K562 (cell line): ENCODE measurements at regions not wholly inside any gene's neighbourhood (a gene's known extent, or its start where the extent isn't known, plus 50 kb on each side); places are given as distances from the start of the nearest gene placed in this dataset.

Experiments
- ATAC-seq: fragments of 200-7000 bp; cut with Tn5 transposase; 3 replicates; pipeline ENCODE4 v1.9.1; 2020; ENCODE audit warnings: moderate library complexity
- BruUV-seq: library from RNA; stranded (reverse); fragments of 400-500 nt; replicated peaks from 2 replicates; lab custom pipeline; 2021; lab: Mats Ljungman, UMichigan
- CTCF ChIA-PET: fragments of 300-600 bp; formaldehyde crosslinking; extraction: SDS; loops from one replicate; lab custom pipeline; 2021; ENCODE audit warnings: low intra/inter-chr PET ratio; lab: Yijun Ruan, JAX
- POLR2A ChIA-PET: fragments of 300-600, 350-650 bp; sonication (Branson Sonifier 250); formaldehyde crosslinking; extraction: SDS; loops from one replicate; lab custom pipeline; 2021; ENCODE audit warnings: antibody characterized with exemption, inconsistent platforms; lab: Yijun Ruan, JAX
- DNase-seq, 4 experiments: peaks; one replicate each; pipeline versions ENCODE4 v3.0.0 to v3.0.0-alpha.2; 2011 to 2018; ENCODE audit warnings: low spot score in 3 of 4, mixed read lengths in 3 of 4; ENCODE audit errors: extremely low read depth in 1 of 4
- FAIRE-seq: peaks from 2 replicates; lab custom pipeline; 2011; peaks lifted over from hg19 to GRCh38; lab: Jason Lieb, UNC
- H2AFZ ChIP-seq: 2 replicates; pipeline ENCODE4 v1.6.0; 2011; ENCODE audit warnings: low read depth, low read length, control low read depth, inconsistent platforms
- H3K27ac ChIP-seq: fragments of 200-600 bp; 3 replicates; pipeline ENCODE4 v1.8.0; 2011; ENCODE audit warnings: low read depth, mild to moderate bottlenecking, control low read depth, inconsistent platforms, low read length, moderate library complexity, mixed read lengths; ENCODE audit errors: extremely low read depth
- H3K27me3 ChIP-seq, 2 experiments: fragments of 300-600 bp in 1 of 2; 2 replicates in 1 of 2; 3 replicates in 1 of 2; pipeline versions ENCODE4 v1.6.0 to v1.8.0; 2011; ENCODE audit warnings: inconsistent platforms in 2 of 2, low read length in 2 of 2, mild to moderate bottlenecking in 1 of 2, mixed read lengths in 1 of 2, moderate library complexity in 1 of 2; ENCODE audit not compliant: control insufficient read depth in 2 of 2, insufficient read depth in 2 of 2
- H3K36me3 ChIP-seq: fragments of 300-600 bp; 3 replicates; pipeline ENCODE4 v1.8.0; 2011; ENCODE audit warnings: mild to moderate bottlenecking, low read length, inconsistent platforms; ENCODE audit not compliant: control insufficient read depth, insufficient read depth
- H3K4me1 ChIP-seq, 2 experiments: fragments of 200-600 bp in 1 of 2; replicated peaks in 1 of 2; 2 replicates in 1 of 2; 3 replicates in 1 of 2; pipeline versions ENCODE4 v1.5.1 to v1.8.0; 2011; ENCODE audit warnings: inconsistent platforms in 2 of 2, low read length in 2 of 2, mild to moderate bottlenecking in 1 of 2, mixed read lengths in 1 of 2, moderate library complexity in 1 of 2; ENCODE audit not compliant: control insufficient read depth in 2 of 2, insufficient read depth in 2 of 2
- H3K4me2 ChIP-seq: 2 replicates; pipeline ENCODE4 v1.6.1; 2011; ENCODE audit warnings: low read length, control low read depth, inconsistent platforms, mixed read lengths; ENCODE audit not compliant: insufficient read depth
- H3K4me3 ChIP-seq: fragments of 200-600 bp; sonication (generic), shearing (Covaris generic); 2 replicates; pipeline ENCODE4 v1.5.1; 2016; ENCODE audit warnings: control low read depth, inconsistent platforms
- H3K79me2 ChIP-seq: fragments of 200-600 bp; 3 replicates; pipeline ENCODE4 v1.8.0; 2011; ENCODE audit warnings: low read length, inconsistent platforms; ENCODE audit not compliant: control insufficient read depth, insufficient read depth
- H3K9ac ChIP-seq, 2 experiments: 2 replicates each; pipeline versions ENCODE4 v1.6.0 to v1.6.1; 2011; ENCODE audit warnings: low read depth in 2 of 2, low read length in 2 of 2, control low read depth in 1 of 2, inconsistent platforms in 1 of 2, mild to moderate bottlenecking in 1 of 2, mixed read lengths in 1 of 2; ENCODE audit not compliant: insufficient read depth in 1 of 2
- H3K9me1 ChIP-seq: one replicate; pipeline ENCODE4 v1.6.0; 2011; ENCODE audit warnings: inconsistent platforms, mild to moderate bottlenecking, low read length, moderate library complexity; ENCODE audit not compliant: control insufficient read depth, insufficient read depth
- H3K9me3 ChIP-seq: replicated peaks from 2 replicates; pipeline ENCODE4 v1.5.1; 2011; ENCODE audit warnings: low read depth, low read length, inconsistent platforms; ENCODE audit not compliant: control insufficient read depth, insufficient read depth
- H4K20me1 ChIP-seq: replicated peaks from 2 replicates; pipeline ENCODE4 v1.6.1; 2011; ENCODE audit warnings: low read length, inconsistent platforms, mixed read lengths; ENCODE audit not compliant: control insufficient read depth, insufficient read depth
- CBX1 ChIP-seq: sonication (generic); IDR thresholded peaks from 2 replicates; pipeline ENCODE4 v1.6.1; 2016; ENCODE audit warnings: antibody characterized with exemption, low read depth, mild to moderate bottlenecking
- CREBBP ChIP-seq: IDR thresholded peaks from one replicate; pipeline ENCODE4 v1.6.1; 2012; ENCODE audit warnings: low read depth, mild to moderate bottlenecking, control low read depth, inconsistent platforms, low read length
- E2F4 ChIP-seq: sonication (generic); formaldehyde crosslinking; IDR thresholded peaks from 2 replicates; pipeline ENCODE4 v1.8.0; 2022; ENCODE audit warnings: mild to moderate bottlenecking, low read depth, missing genetic modification reagents
- NCOA1 ChIP-seq: fragments of 450-650 bp; IDR thresholded peaks from 2 replicates; pipeline ENCODE4 v1.6.1; 2016; ENCODE audit warnings: low read depth
- NR2C1 ChIP-seq, 2 experiments: fragments of 450-650 bp; IDR thresholded peaks; 2 replicates each; pipeline ENCODE4 v1.6.1; 2017; ENCODE audit warnings: mild to moderate bottlenecking in 2 of 2, antibody characterized with exemption in 1 of 2, inconsistent platforms in 1 of 2, missing compliant biosample characterization in 1 of 2, missing genetic modification characterization in 1 of 2
- POLR2H ChIP-seq: IDR thresholded peaks from 2 replicates; pipeline ENCODE4 v1.6.1; 2016; ENCODE audit warnings: missing genetic modification characterization, low read depth, mild to moderate bottlenecking, control low read depth, missing compliant biosample characterization, moderate library complexity
- SMAD2 ChIP-seq: fragments of 150-350 bp; IDR thresholded peaks from 2 replicates; pipeline ENCODE4 v1.6.1; 2014; ENCODE audit warnings: low read depth, mild to moderate bottlenecking, low read length
- TARDBP ChIP-seq: fragments of 450-650 bp; IDR thresholded peaks from 2 replicates; pipeline ENCODE4 v1.6.1; 2016
- TGIF2 ChIP-seq: sonication (generic); formaldehyde crosslinking; IDR thresholded peaks from 2 replicates; pipeline ENCODE4 v1.8.1; 2022; ENCODE audit warnings: mild to moderate bottlenecking, missing genetic modification reagents, moderate library complexity
- THRA ChIP-seq: fragments of 450-650 bp; IDR thresholded peaks from 2 replicates; pipeline ENCODE4 v1.6.1; 2017; ENCODE audit warnings: mild to moderate bottlenecking, moderate library complexity
- TRIM28 ChIP-seq: fragments of 450-650 bp; IDR thresholded peaks from 2 replicates; pipeline ENCODE4 v1.6.1; 2017
- ZBTB12 ChIP-seq: fragments of 250-450 bp; sonication (Bioruptor Pico); IDR thresholded peaks from 2 replicates; pipeline ENCODE4 v1.4.0; 2020
- ZBTB43 ChIP-seq: sonication (generic); formaldehyde crosslinking; IDR thresholded peaks from 2 replicates; pipeline ENCODE4 v1.8.0; 2023; ENCODE audit warnings: mild to moderate bottlenecking, missing genetic modification reagents
- ZNF133 ChIP-seq: fragments of 250-450 bp; sonication (Bioruptor Pico); IDR thresholded peaks from 2 replicates; pipeline ENCODE4 v1.4.0; 2020; ENCODE audit warnings: mild to moderate bottlenecking
- WGBS: fragments of 100-300 bp; shearing (Covaris generic); methylation state at CpG from one replicate; pipeline ENCODE4 v1.1.6; 2016; ENCODE audit warnings: low coverage, mixed read lengths; ENCODE audit not compliant: insufficient coverage; ENCODE audit errors: missing lambda C conversion rate; 5-methylcytosine and 5-hydroxymethylcytosine counted together
- in situ Hi-C: fragments of 300-500 bp; cut with MboI; formaldehyde crosslinking; loops from 4 replicates; pipeline ENCODE4 v1.15.0; 2018; ENCODE audit warnings: inconsistent platforms, mixed read lengths
- intact Hi-C: fragments of 100-400 bp; cut with micrococcal nuclease; formaldehyde crosslinking; loops from 2 replicates; pipeline ENCODE4 v1.14.2; 2022

GRCh38 chr3:99502871-99503270 is 135.5 kb upstream of the COL8A1 start (continued):
- TF ChIP-seq ZBTB43 (CRISPR knock-in tag) (no peak), SMAD2 (no peak), NCOA1 (no peak), CREBBP (no peak), NR2C1 (IDR thresholded peaks at IDR 0.05) (no peak), NR2C1 (tag; IDR thresholded peaks at IDR 0.05) (no peak), ZNF133 (CRISPR knock-in tag) (no peak), ZBTB12 (CRISPR knock-in tag) (no peak), POLR2H (no peak), TRIM28 (no peak), CBX1 (no peak), TARDBP (no peak)

GRCh38 chr3:99500485-99500884 is 137.9 kb upstream of the COL8A1 start:
- POLR2A ChIA-PET: no interaction called here
- intact Hi-C loops (loop anchor here (10.0 kb wide), 1 partner anchor 284 kb away; no protein-coding TSS in a partner anchor), in situ Hi-C loops (no loop called here)
- no peak for FAIRE-seq
- no peak overlapping the region for H3K9ac ChIP-seq
- no peaks in the 10 kb centered on the region for H3K9me1 ChIP-seq
- H3K4me1 ChIP-seq: no peaks in the 10 kb centered on the region
- no peaks in the 10 kb centered on the region for H3K27me3 ChIP-seq
- H3K9me3 ChIP-seq: no peaks in the 10 kb centered on the region
- DNase-seq: no peak
- H2AFZ ChIP-seq: no peak overlapping the region
- H4K20me1 ChIP-seq: no peaks in the 10 kb centered on the region
- no peak overlapping the region for H3K4me3 ChIP-seq
- BruUV-seq: no TSS peak
- CTCF ChIA-PET: no interaction called here
- WGBS: 0% methylated on average over 5 of the region's 5 CpGs
- H3K27ac ChIP-seq: no peak overlapping the region
- H3K4me2 ChIP-seq: no peak overlapping the region
- H3K36me3 ChIP-seq: no peaks in the 10 kb centered on the region
- ATAC-seq: no peak
- no peaks in the 10 kb centered on the region for H3K79me2 ChIP-seq
- no peak for TF ChIP-seq E2F4 (CRISPR knock-in tag)
- no peak for TF ChIP-seq THRA
- no peak for TF ChIP-seq TGIF2 (CRISPR knock-in tag)
